GM12873 (cell line): ENCODE measurements at regions not wholly inside any gene's neighbourhood (a gene's known extent, or its start where the extent isn't known, plus 50 kb on each side); places are given as distances from the start of the nearest gene placed in this dataset.

Experiments
- TF ChIP-seq, protein P1 (sequence below): IDR thresholded peaks from 2 replicates; pipeline ENCODE4 v1.5.1; 2012; ENCODE audit warnings: low read depth, mild to moderate bottlenecking, moderate library complexity, low read length, control low read depth; ENCODE audit not compliant: insufficient read depth; ENCODE audit errors: missing control alignments

DNA sequence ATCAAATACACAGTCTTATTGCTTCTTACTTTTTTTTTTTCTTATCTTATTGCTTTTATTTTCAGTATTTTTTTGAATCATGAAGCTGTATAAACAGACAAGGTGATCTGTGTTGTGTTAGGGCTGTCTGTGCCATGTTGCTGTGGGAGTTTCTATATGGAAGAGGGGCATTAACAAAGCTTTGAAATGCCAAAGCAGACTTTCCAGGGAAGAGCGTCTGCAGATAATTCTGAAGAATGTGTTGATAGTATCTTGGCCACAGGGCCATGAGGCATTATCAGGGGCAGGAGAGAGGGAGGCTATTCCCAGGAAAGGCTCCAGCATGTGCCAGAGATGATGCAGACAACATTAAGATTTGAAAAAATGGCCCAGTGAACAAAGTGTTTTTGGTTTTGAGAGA lies 354.5 kb downstream of the UTRN start:
- TF ChIP-seq, protein P1, sequence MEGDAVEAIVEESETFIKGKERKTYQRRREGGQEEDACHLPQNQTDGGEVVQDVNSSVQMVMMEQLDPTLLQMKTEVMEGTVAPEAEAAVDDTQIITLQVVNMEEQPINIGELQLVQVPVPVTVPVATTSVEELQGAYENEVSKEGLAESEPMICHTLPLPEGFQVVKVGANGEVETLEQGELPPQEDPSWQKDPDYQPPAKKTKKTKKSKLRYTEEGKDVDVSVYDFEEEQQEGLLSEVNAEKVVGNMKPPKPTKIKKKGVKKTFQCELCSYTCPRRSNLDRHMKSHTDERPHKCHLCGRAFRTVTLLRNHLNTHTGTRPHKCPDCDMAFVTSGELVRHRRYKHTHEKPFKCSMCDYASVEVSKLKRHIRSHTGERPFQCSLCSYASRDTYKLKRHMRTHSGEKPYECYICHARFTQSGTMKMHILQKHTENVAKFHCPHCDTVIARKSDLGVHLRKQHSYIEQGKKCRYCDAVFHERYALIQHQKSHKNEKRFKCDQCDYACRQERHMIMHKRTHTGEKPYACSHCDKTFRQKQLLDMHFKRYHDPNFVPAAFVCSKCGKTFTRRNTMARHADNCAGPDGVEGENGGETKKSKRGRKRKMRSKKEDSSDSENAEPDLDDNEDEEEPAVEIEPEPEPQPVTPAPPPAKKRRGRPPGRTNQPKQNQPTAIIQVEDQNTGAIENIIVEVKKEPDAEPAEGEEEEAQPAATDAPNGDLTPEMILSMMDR, result no peak

GRCh38 chr6:144641286-144641685 lies 356.2 kb downstream of the UTRN start:
- TF ChIP-seq, protein P1, result no peak

GRCh38 chr6:144644776-144645175 lies 359.6 kb downstream of the UTRN start:
- TF ChIP-seq, protein P1, result no peak

GRCh38 chr6:144646093-144647056 lies 361.2 kb downstream of the UTRN start:
- TF ChIP-seq, protein P1, result no peak

DNA sequence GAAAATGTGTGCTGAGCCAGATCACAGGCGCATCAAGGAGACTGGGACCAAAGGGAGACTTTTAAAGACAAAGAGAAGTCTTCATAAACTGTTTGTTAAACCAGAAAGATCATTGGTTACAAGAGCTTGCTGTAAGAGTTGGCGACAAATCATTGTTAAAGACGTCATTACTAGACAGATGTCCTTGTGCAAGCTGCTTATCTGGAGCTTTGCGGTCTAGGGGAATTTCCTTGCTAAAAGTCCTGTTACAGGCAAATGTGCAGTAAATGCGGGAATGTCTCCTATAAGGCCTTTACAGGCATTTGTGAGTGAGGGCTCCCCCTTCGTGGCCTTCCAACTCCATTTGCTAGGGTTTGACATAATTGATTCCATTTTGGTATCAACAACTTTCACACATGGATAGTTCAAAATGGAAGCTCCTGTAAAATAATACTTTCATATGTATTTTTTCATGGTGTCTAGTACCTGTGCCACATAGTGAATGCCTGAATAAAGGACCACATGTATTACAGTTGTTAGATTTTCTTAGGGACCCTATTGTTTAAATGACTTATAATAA lies 362.4 kb downstream of the UTRN start:
- TF ChIP-seq, protein P1, result no peak

DNA sequence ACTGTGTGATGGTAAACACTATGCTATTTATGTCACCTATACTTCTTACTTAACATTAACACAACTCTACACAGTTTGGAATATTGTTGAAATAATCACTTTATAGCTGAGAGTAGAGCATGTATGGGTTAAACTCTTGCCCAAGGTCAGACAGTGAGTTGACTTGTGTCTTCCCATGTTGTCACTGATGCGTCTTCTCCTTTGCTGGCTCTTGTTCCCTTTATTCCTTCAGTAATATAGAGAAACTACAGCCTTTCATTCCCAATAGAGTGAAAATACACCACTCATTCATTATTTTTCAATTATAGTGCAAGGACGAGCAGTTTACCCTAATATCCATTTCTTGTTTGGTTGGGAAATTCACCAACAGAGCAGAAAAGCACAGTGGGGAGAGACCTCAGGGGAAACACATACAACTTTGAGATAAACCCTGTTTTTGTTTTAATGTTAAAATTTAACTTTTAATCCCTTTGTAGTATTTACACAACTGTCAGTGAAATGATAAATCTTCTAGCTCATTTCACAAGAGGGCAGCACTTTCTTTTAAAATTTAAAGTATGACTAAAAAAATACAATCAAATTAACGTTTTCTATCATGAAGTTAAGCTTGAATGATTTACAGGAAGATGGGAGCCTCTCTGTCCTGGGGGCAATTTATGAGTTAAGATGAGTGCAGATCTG lies 363.0 kb downstream of the UTRN start:
- TF ChIP-seq, protein P1, result no peak

- TF ChIP-seq, protein P1, result no peak
Observed at GRCh38 chr6:144649085-144649484, 363.9 kb downstream of the UTRN start.
